ENCODE measurements at regions not wholly inside any gene's neighbourhood (a gene's known extent, or its start where the extent isn't known, plus 50 kb on each side); places are given as distances from the start of the nearest gene placed in this dataset.

DNA sequence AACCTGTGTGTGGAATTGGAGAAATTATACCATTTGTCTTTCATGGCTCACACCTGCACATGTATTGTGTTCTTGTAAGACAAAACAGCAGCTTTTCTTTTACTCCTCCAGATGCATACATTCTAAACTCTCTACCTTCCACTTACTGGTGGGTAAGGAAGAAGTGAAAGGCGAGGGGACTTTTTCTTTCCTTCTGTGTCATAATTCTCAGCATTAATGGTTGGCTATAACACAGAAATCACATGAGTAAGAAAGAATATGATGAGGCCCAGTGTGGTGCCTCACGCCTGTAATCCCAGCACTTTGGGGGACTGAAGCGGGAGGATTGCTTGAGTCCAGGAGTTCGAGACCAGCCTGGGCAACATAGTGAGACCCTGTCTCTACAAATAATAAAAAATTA is 57.8 kb upstream of the SHANK2 start:
- Histone ChIP-seq H3K36me3 (ENCODE audit: control insufficient read depth, insufficient read depth, low read length) (no peaks in the 10 kb centered on the region), H3K27me3 (ENCODE audit: control insufficient read depth, insufficient read depth, low read length) (no peaks in the 10 kb centered on the region), H3K4me3 (ENCODE audit: low read depth, low read length) (no peak overlapping the region)
- TF ChIP-seq, protein P1, sequence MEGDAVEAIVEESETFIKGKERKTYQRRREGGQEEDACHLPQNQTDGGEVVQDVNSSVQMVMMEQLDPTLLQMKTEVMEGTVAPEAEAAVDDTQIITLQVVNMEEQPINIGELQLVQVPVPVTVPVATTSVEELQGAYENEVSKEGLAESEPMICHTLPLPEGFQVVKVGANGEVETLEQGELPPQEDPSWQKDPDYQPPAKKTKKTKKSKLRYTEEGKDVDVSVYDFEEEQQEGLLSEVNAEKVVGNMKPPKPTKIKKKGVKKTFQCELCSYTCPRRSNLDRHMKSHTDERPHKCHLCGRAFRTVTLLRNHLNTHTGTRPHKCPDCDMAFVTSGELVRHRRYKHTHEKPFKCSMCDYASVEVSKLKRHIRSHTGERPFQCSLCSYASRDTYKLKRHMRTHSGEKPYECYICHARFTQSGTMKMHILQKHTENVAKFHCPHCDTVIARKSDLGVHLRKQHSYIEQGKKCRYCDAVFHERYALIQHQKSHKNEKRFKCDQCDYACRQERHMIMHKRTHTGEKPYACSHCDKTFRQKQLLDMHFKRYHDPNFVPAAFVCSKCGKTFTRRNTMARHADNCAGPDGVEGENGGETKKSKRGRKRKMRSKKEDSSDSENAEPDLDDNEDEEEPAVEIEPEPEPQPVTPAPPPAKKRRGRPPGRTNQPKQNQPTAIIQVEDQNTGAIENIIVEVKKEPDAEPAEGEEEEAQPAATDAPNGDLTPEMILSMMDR (IDR thresholded peaks at IDR 0.05; ENCODE audit: insufficient read depth, low read length, poor library complexity, severe bottlenecking): no peak
- DNase-seq (ENCODE audit: low read depth): no peak

DNA sequence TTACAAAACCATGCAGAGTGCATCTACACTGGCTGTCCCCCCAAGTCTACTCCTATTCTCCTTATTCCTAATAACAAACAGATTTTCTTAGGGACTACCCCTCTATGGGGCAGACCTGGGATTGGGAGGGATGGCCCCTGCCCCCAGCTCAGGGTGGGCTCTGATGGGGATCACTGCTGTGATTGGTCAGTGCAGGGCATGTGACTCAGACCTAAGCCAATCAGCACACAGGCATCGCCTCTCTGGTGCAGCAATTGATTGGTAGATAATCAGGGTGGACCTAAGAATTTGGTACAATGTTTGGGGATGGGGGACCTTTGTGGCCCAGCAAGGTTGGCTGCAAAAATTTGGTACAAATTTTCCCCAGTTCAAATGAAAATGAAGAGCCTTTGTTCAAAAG is 57.2 kb upstream of the SHANK2 start:
- H3K4me3 ChIP-seq (ENCODE audit: low read depth, low read length): no peak overlapping the region
- DNase-seq (ENCODE audit: low read depth): no peak
- TF ChIP-seq, protein P1 (IDR thresholded peaks at IDR 0.05; ENCODE audit: insufficient read depth, low read length, poor library complexity, severe bottlenecking): no peak
- no peaks in the 10 kb centered on the region for H3K36me3 ChIP-seq (ENCODE audit: control insufficient read depth, insufficient read depth, low read length)
- no peaks in the 10 kb centered on the region for H3K27me3 ChIP-seq (ENCODE audit: control insufficient read depth, insufficient read depth, low read length)

- DNase-seq (ENCODE audit: low read depth): no peak
- TF ChIP-seq, protein P1 (IDR thresholded peaks at IDR 0.05; ENCODE audit: insufficient read depth, low read length, poor library complexity, severe bottlenecking): no peak
- no peaks in the 10 kb centered on the region for H3K36me3 ChIP-seq (ENCODE audit: control insufficient read depth, insufficient read depth, low read length)
- H3K27me3 ChIP-seq (ENCODE audit: control insufficient read depth, insufficient read depth, low read length): no peaks in the 10 kb centered on the region
- H3K4me3 ChIP-seq (ENCODE audit: low read depth, low read length): no peak overlapping the region
Observed at GRCh38 chr11:71309181-71309580, 56.8 kb upstream of the SHANK2 start.

DNA sequence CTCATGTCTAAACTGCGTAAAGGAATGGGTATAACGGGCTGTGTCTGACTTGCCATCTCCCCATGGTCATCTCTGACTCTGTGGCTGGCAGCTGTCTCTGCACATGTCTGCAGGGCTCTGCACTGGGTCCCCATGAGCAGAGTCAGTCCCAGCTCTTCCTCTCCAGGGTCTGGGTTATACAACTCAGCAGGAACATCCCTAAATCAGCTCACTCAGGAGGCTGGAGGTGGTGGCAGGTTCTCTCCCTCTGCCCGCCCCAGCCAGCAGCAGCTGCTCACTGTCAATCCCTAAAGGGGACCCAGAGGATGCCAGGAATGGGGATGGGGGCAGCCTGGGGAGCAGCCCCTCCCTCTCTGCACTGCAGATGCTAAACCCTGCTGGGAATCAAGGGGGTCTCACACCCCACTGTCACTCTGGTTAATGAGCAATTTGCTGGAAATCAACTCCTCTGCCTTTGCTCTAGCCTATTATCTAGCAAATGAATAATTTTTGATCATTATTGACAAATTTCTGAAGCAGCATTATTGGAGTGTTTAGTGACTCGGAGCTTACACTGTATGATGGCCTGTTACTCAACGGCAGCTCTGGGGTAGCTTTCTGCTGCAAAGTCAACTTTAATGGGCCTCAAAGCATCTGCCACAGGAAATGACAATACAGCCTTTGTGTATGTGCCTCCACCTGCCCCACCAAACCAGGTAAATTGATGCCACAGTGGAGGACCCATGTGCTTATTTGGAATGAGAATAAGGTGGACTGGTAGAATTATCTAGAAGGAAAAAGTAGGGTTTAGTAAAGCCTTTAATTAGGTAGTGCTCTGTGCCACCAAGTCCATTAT is 55.7 kb upstream of the SHANK2 start:
- no peak for DNase-seq (ENCODE audit: low read depth)
- Histone ChIP-seq H3K27me3 (ENCODE audit: control insufficient read depth, insufficient read depth, low read length) (no peaks in the 10 kb centered on the region), H3K4me3 (ENCODE audit: low read depth, low read length) (no peak overlapping the region), H3K36me3 (ENCODE audit: control insufficient read depth, insufficient read depth, low read length) (no peaks in the 10 kb centered on the region)
- TF ChIP-seq, protein P1 (IDR thresholded peaks at IDR 0.05; ENCODE audit: insufficient read depth, low read length, poor library complexity, severe bottlenecking): no peak

DNA sequence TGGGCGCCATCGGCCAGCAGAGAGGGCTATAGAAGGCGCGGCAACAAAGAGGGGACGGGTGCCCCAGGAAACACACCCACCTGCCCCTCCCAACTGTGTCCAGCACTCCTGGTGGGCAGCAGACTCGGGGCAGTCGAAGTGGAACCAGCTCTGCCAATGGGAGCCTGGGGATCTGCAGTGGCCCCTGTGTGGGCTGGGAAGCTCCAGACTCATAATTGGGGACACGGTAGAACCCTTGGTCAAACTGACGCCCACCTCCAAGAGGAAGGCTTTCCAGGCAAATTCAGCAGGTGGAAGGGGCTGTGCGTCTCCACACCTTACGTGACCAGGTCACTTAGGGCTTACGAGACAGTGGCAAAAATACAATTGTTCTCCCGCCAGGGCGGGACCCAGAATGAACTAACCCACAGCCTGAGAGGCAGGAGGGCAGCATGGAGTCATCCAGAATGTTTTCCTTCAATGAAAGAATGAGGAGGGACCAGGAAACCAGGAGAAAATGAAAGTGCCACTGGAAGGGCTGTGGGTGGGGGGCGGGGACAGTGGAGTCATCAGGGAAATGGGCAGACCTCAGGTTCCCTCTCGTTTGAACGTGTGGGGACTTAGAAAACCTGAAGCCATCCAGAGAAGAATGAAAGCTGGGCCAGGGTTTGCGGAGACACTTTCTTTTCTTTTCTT is 53.2 kb upstream of the SHANK2 start:
- no peak for DNase-seq (ENCODE audit: low read depth)
- Histone ChIP-seq H3K36me3 (ENCODE audit: control insufficient read depth, insufficient read depth, low read length) (no peaks in the 10 kb centered on the region), H3K4me3 (ENCODE audit: low read depth, low read length) (no peak overlapping the region), H3K27me3 (ENCODE audit: control insufficient read depth, insufficient read depth, low read length) (no peaks in the 10 kb centered on the region)
- TF ChIP-seq, protein P1 (IDR thresholded peaks at IDR 0.05; ENCODE audit: insufficient read depth, low read length, poor library complexity, severe bottlenecking): no peak
